Panc1 (cell line): ENCODE measurements at regions not wholly inside any gene's neighbourhood (a gene's known extent, or its start where the extent isn't known, plus 50 kb on each side); places are given as distances from the start of the nearest gene placed in this dataset.

ENCODE experiments used
- TCF7L2 ChIP-seq: IDR thresholded peaks from 2 replicates; pipeline ENCODE4 v1.6.1; 2011; ENCODE audit warnings: mild to moderate bottlenecking, low read depth, low read length, inconsistent platforms
- TF ChIP-seq, protein P1 (sequence below): fragments of 450-650 bp; IDR thresholded peaks from 2 replicates; pipeline ENCODE4 v1.5.1; 2017; ENCODE audit warnings: mild to moderate bottlenecking
- TF ChIP-seq, protein P2 (sequence below), 2 experiments: IDR thresholded peaks; 2 replicates each; pipeline ENCODE4 v1.6.1; 2011 to 2012; ENCODE audit warnings: low read depth in 2 of 2, control low read depth in 1 of 2, low read length in 1 of 2, mild to moderate bottlenecking in 1 of 2, moderate library complexity in 1 of 2; ENCODE audit not compliant: insufficient read depth in 1 of 2

DNA sequence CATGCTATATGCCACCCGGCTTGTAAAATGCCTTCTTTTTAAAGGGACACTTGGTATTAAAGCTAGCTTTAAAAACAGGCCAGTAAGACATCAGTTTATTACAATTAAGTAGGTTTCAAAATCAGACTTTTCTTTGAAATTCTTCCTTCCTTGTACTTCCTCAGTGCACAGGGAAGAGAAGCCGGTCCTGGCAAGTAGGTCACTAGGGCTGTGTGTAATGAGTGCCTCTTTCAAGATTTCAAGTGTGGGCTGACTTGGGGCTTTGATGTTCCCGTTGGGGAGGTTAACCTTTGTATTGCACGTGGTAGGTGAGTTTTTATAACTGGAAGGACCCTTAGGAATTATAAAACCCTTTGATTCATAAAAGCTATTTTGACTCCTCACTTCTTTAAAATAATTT, 566.4 kb upstream of the ID2 start:
- TF ChIP-seq, protein P1, sequence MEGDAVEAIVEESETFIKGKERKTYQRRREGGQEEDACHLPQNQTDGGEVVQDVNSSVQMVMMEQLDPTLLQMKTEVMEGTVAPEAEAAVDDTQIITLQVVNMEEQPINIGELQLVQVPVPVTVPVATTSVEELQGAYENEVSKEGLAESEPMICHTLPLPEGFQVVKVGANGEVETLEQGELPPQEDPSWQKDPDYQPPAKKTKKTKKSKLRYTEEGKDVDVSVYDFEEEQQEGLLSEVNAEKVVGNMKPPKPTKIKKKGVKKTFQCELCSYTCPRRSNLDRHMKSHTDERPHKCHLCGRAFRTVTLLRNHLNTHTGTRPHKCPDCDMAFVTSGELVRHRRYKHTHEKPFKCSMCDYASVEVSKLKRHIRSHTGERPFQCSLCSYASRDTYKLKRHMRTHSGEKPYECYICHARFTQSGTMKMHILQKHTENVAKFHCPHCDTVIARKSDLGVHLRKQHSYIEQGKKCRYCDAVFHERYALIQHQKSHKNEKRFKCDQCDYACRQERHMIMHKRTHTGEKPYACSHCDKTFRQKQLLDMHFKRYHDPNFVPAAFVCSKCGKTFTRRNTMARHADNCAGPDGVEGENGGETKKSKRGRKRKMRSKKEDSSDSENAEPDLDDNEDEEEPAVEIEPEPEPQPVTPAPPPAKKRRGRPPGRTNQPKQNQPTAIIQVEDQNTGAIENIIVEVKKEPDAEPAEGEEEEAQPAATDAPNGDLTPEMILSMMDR = no peak
- TF ChIP-seq, protein P2, sequence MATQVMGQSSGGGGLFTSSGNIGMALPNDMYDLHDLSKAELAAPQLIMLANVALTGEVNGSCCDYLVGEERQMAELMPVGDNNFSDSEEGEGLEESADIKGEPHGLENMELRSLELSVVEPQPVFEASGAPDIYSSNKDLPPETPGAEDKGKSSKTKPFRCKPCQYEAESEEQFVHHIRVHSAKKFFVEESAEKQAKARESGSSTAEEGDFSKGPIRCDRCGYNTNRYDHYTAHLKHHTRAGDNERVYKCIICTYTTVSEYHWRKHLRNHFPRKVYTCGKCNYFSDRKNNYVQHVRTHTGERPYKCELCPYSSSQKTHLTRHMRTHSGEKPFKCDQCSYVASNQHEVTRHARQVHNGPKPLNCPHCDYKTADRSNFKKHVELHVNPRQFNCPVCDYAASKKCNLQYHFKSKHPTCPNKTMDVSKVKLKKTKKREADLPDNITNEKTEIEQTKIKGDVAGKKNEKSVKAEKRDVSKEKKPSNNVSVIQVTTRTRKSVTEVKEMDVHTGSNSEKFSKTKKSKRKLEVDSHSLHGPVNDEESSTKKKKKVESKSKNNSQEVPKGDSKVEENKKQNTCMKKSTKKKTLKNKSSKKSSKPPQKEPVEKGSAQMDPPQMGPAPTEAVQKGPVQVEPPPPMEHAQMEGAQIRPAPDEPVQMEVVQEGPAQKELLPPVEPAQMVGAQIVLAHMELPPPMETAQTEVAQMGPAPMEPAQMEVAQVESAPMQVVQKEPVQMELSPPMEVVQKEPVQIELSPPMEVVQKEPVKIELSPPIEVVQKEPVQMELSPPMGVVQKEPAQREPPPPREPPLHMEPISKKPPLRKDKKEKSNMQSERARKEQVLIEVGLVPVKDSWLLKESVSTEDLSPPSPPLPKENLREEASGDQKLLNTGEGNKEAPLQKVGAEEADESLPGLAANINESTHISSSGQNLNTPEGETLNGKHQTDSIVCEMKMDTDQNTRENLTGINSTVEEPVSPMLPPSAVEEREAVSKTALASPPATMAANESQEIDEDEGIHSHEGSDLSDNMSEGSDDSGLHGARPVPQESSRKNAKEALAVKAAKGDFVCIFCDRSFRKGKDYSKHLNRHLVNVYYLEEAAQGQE (IDR thresholded peaks at IDR 0.05; ENCODE audit: insufficient read depth in 1 of 2, low read depth in 2 of 2, low read length in 1 of 2) = no peak
- no peak for TF ChIP-seq TCF7L2
